H1 (cell line): ENCODE measurements at regions not wholly inside any gene's neighbourhood (a gene's known extent, or its start where the extent isn't known, plus 50 kb on each side); places are given as distances from the start of the nearest gene placed in this dataset.

Source experiments
- CTCF ChIA-PET: fragments of 300-600 bp; sonication (Branson Sonifier 250); formaldehyde crosslinking; loops from one replicate; lab custom pipeline; 2021; ENCODE audit not compliant: partially characterized antibody; lab: Charles Lee
- POLR2A ChIA-PET: fragments of 300-600 bp; sonication (Branson Sonifier 250); formaldehyde crosslinking; loops from one replicate; lab custom pipeline; 2021; ENCODE audit warnings: inconsistent platforms; ENCODE audit not compliant: partially characterized antibody; lab: Charles Lee
- DNase-seq, 2 experiments: peaks; one replicate each; pipeline versions ENCODE4 v3.0.0 to v3.0.0-alpha.2; 2010 to 2022; ENCODE audit warnings: low spot score in 2 of 2, low read depth in 1 of 2, mixed read lengths in 1 of 2
- FAIRE-seq: peaks from 2 replicates; lab custom pipeline; 2011; peaks lifted over from hg19 to GRCh38; lab: Jason Lieb, UNC
- H2AFZ ChIP-seq: 2 replicates; pipeline ENCODE4 v1.8.1; 2012; ENCODE audit warnings: low read length, inconsistent platforms
- H2AK5ac ChIP-seq: 2 replicates; pipeline ENCODE4 v1.6.1; 2013; ENCODE audit warnings: low read depth, low read length
- H2BK120ac ChIP-seq: replicated peaks from 2 replicates; pipeline ENCODE3; 2013; ENCODE audit warnings: low read depth, low read length, inconsistent platforms
- H2BK12ac ChIP-seq: 2 replicates; pipeline ENCODE4 v1.6.1; 2013; ENCODE audit warnings: low read depth, low read length
- H2BK15ac ChIP-seq: 2 replicates; pipeline ENCODE4 v1.6.1; 2013; ENCODE audit warnings: low read length
- H2BK20ac ChIP-seq: 2 replicates; pipeline ENCODE4 v1.6.1; 2013; ENCODE audit warnings: low read length
- H2BK5ac ChIP-seq: 2 replicates; pipeline ENCODE4 v1.6.1; 2013; ENCODE audit warnings: low read depth, low read length
- H3K14ac ChIP-seq: 2 replicates; pipeline ENCODE4 v1.6.1; 2013; ENCODE audit warnings: inconsistent platforms; ENCODE audit not compliant: insufficient read length
- H3K18ac ChIP-seq: 2 replicates; pipeline ENCODE4 v1.6.1; 2013; ENCODE audit warnings: low read length; ENCODE audit errors: extremely low read depth
- H3K23ac ChIP-seq: 2 replicates; pipeline ENCODE4 v1.6.1; 2013; ENCODE audit warnings: inconsistent platforms; ENCODE audit not compliant: insufficient read length
- H3K23me2 ChIP-seq: 2 replicates; pipeline ENCODE4 v1.6.1; 2013; ENCODE audit warnings: low read depth, low read length
- H3K27ac ChIP-seq: 2 replicates; pipeline ENCODE4 v1.6.1; 2011; ENCODE audit warnings: low read depth, low read length, inconsistent platforms
- H3K27me3 ChIP-seq, 4 experiments: replicated peaks in 1 of 4; 1 replicate in 1 of 4; 2 replicates in 3 of 4; pipeline versions ENCODE4 v1.6.1 to v1.8.1; 2011 to 2013; ENCODE audit warnings: low read length in 3 of 4, mild to moderate bottlenecking in 3 of 4, inconsistent platforms in 2 of 4, mixed read lengths in 2 of 4, moderate library complexity in 1 of 4; ENCODE audit not compliant: control insufficient read depth in 3 of 4, insufficient read depth in 3 of 4; ENCODE audit errors: extremely low read depth in 1 of 4
- H3K36me3 ChIP-seq, 4 experiments: 2 replicates each; pipeline versions ENCODE4 v1.6.1 to v1.8.1; 2011 to 2013; ENCODE audit warnings: mild to moderate bottlenecking in 4 of 4, low read length in 3 of 4, moderate library complexity in 2 of 4, control low read depth in 1 of 4, inconsistent platforms in 1 of 4; ENCODE audit not compliant: insufficient read depth in 4 of 4, control insufficient read depth in 2 of 4
- H3K4ac ChIP-seq: replicated peaks from 2 replicates; pipeline ENCODE3; 2013; ENCODE audit warnings: low read length, low read depth, mixed read lengths, inconsistent platforms; ENCODE audit not compliant: insufficient read length
- H3K4me1 ChIP-seq, 4 experiments: replicated peaks in 1 of 4; 1 replicate in 1 of 4; 2 replicates in 3 of 4; pipeline versions ENCODE4 v1.6.1 to v1.8.1; 2011 to 2013; ENCODE audit warnings: low read length in 3 of 4, inconsistent platforms in 2 of 4, mixed read lengths in 1 of 4; ENCODE audit not compliant: insufficient read depth in 4 of 4, control insufficient read depth in 3 of 4
- H3K4me2 ChIP-seq, 2 experiments: 2 replicates each; pipeline versions ENCODE4 v1.6.1 to v1.8.1; 2011 to 2013; ENCODE audit warnings: low read depth in 2 of 2, low read length in 2 of 2, control low read depth in 1 of 2, inconsistent platforms in 1 of 2, mild to moderate bottlenecking in 1 of 2; ENCODE audit not compliant: insufficient read depth in 1 of 2
- H3K4me3 ChIP-seq, 4 experiments: fragments of 200-600, 300-600 bp in 1 of 4; sonication (generic), shearing (Covaris generic), sonication (Bioruptor Twin) in 1 of 4; 2 replicates each; pipeline versions ENCODE4 v1.5.1 to v1.8.1; 2011 to 2016; ENCODE audit warnings: low read length in 4 of 4, low read depth in 3 of 4, control low read depth in 2 of 4, inconsistent platforms in 2 of 4, mild to moderate bottlenecking in 2 of 4, mixed read lengths in 1 of 4, moderate library complexity in 1 of 4; ENCODE audit not compliant: insufficient read depth in 2 of 4; ENCODE audit errors: extremely low read depth in 1 of 4
- H3K56ac ChIP-seq: replicated peaks from 2 replicates; pipeline ENCODE3; 2013; ENCODE audit warnings: low read depth, mild to moderate bottlenecking, mixed read lengths, low read length, inconsistent platforms; ENCODE audit not compliant: insufficient read length
- H3K79me1 ChIP-seq: 2 replicates; pipeline ENCODE4 v1.6.1; 2013; ENCODE audit warnings: low read depth, low read length, control low read depth
- H3K79me2 ChIP-seq, 2 experiments: 2 replicates each; pipeline versions ENCODE4 v1.6.1 to v1.8.1; 2012 to 2013; ENCODE audit warnings: low read length in 2 of 2, mild to moderate bottlenecking in 2 of 2, inconsistent platforms in 1 of 2; ENCODE audit not compliant: insufficient read depth in 2 of 2, control insufficient read depth in 1 of 2
- H3K9ac ChIP-seq, 4 experiments: replicated peaks in 1 of 4; 1 replicate in 1 of 4; 2 replicates in 3 of 4; pipeline versions ENCODE4 v1.6.1 to v1.8.1; 2011 to 2013; ENCODE audit warnings: low read depth in 3 of 4, low read length in 3 of 4, control low read depth in 2 of 4, mild to moderate bottlenecking in 2 of 4, moderate library complexity in 2 of 4, inconsistent platforms in 1 of 4; ENCODE audit errors: extremely low read depth in 1 of 4
- H3K9me3 ChIP-seq, 2 experiments: 2 replicates each; pipeline versions ENCODE4 v1.6.1 to v1.8.1; 2012 to 2013; ENCODE audit warnings: mild to moderate bottlenecking in 2 of 2, moderate library complexity in 2 of 2, control low read depth in 1 of 2, inconsistent platforms in 1 of 2, low read depth in 1 of 2, low read length in 1 of 2, mixed read lengths in 1 of 2; ENCODE audit not compliant: insufficient read depth in 2 of 2
- H4K20me1 ChIP-seq, 2 experiments: replicated peaks in 1 of 2; 2 replicates each; pipeline versions ENCODE3 to v1.8.1; 2011 to 2013; ENCODE audit warnings: inconsistent platforms in 2 of 2, low read length in 2 of 2, mild to moderate bottlenecking in 1 of 2; ENCODE audit not compliant: insufficient read depth in 2 of 2, control insufficient read depth in 1 of 2
- H4K5ac ChIP-seq: 2 replicates; pipeline ENCODE4 v1.6.1; 2013; ENCODE audit warnings: low read length, low read depth, mixed read lengths, inconsistent platforms; ENCODE audit not compliant: insufficient read length
- H4K8ac ChIP-seq: 2 replicates; pipeline ENCODE4 v1.8.0; 2013; ENCODE audit warnings: mild to moderate bottlenecking, moderate library complexity, low read length, inconsistent platforms; ENCODE audit not compliant: insufficient read depth; ENCODE audit errors: extremely low read depth
- H4K91ac ChIP-seq: replicated peaks from 2 replicates; pipeline ENCODE3; 2013; ENCODE audit warnings: low read length, mixed read lengths, inconsistent platforms; ENCODE audit not compliant: insufficient read length
- RNF2 ChIP-seq: fragments of 200-900, 300-1000 bp; sonication (generic); IDR thresholded peaks from 2 replicates; pipeline ENCODE4 v1.7.1; 2016; ENCODE audit warnings: borderline replicate concordance, low read depth, mild to moderate bottlenecking, antibody characterized with exemption, low read length; ENCODE audit not compliant: poor library complexity, severe bottlenecking; ENCODE audit errors: missing control alignments
- WGBS, 2 experiments: shearing (Covaris generic) in 1 of 2; methylation state at CpG; one replicate each; pipeline versions ENCODE4 v1.1.6 to v1.1.7; 2013 to 2015; ENCODE audit warnings: low lambda C conversion rate in 2 of 2, mixed read lengths in 2 of 2, inconsistent platforms in 1 of 2, low coverage in 1 of 2, missing lambda C conversion rate in 1 of 2; ENCODE audit not compliant: insufficient replicate concordance in 2 of 2, insufficient coverage in 1 of 2, insufficient read length in 1 of 2; ENCODE audit errors: extremely low coverage in 1 of 2, missing lambda C conversion rate in 1 of 2; 5-methylcytosine and 5-hydroxymethylcytosine counted together

DNA sequence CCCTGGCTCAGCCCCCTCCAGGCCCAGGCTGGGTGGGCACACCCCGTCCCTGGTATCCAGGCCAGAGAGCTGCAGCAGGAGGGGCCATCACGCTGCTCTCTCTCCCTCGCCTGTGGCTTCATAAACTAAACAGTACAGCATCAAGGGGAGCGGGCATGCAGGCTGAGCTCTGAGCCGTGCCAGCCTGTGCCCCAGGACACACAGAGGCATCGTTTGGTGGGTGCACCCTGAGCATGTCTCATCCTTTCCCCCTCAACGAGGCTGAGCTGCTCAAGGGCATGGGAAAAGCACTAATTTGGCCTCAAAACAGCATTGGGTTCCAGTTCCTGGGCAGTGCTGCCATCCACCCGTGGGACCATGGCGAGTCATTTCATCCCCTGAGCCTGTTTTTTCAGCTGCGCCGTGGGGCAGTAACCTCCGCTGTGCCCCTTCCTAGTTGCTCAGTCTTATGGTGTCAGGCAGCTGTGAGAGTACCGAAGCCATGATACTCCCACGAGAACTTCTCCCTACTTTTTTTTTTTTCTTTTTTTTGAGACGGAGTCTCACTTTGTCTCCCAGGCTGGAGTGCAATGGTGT lies 79.6 kb downstream of the CPN2 start:
- peak overlapping the region; percentile 18; the same call in 1 of the 2 replicates for H4K8ac ChIP-seq
- no peaks in the 10 kb centered on the region for H3K79me2 ChIP-seq
- H3K4ac ChIP-seq, result peak overlapping the region; percentile 25
- no peak overlapping the region for H2AFZ ChIP-seq
- H4K20me1 ChIP-seq, result no peaks in the 10 kb centered on the region
- 0 out of 2 replicates have a peak overlapping the region, but pooled peaks have one; percentile 72 for H2BK20ac ChIP-seq
- no peaks in the 10 kb centered on the region for H3K79me1 ChIP-seq
- CTCF ChIA-PET, result interaction anchor here (0.6 to 7.5 kb wide), 22 partner anchors 8 to 484 kb away, joined by 3 to 79 read pairs (median 4); partner anchors contain the start of gene HES1
- FAIRE-seq, result no peak
- peak overlapping the region; percentile 26; the same call in 1 of the 2 replicates for H2BK5ac ChIP-seq
- H2BK15ac ChIP-seq, result peak overlapping the region; percentile 88; the same call in 1 of the 2 replicates
- peak overlapping the region; percentile 84; the same call in 1 of the 2 replicates for H2BK12ac ChIP-seq
- no peaks in the 10 kb centered on the region for H3K23me2 ChIP-seq
- no peak overlapping the region for H3K27ac ChIP-seq
- H3K18ac ChIP-seq, result no peak overlapping the region; the same call in 1 of the 2 replicates
- H3K14ac ChIP-seq, result no peak overlapping the region
- H4K91ac ChIP-seq, result peak overlapping the region; percentile 87
- H3K23ac ChIP-seq, result no peak overlapping the region
- no peaks in the 10 kb centered on the region for H3K9me3 ChIP-seq
- H3K4me1 ChIP-seq, result peaks cover 0 to 25% (median 10%) of the 10 kb centered on the region in 4 experiments; a peak in 6 of 7 replicates
- H2BK120ac ChIP-seq, result no peak overlapping the region
- H3K9ac ChIP-seq, result no peak overlapping the region
- POLR2A ChIA-PET, result interaction anchor here (1.0 to 1.2 kb wide), 3 partner anchors 26 to 412 kb away, joined by 4 read pairs; no protein-coding TSS in a partner anchor
- H2AK5ac ChIP-seq, result peak overlapping the region; percentile 60; the same call in 1 of the 2 replicates
- no peak overlapping the region for H4K5ac ChIP-seq
- 93% methylated on average over 15 of the region's 15 CpGs; no CpG with 5 or more reads in 1 of the 2 experiments for WGBS, 2 experiments
- no peak overlapping the region for H3K4me3 ChIP-seq
- DNase-seq, result no peak
- H3K27me3 ChIP-seq, result peaks cover 0 to 4% (median 1%) of the 10 kb centered on the region in 4 experiments; a peak in 3 of 7 replicates
- H3K36me3 ChIP-seq, result no peaks in the 10 kb centered on the region
- H3K56ac ChIP-seq, result no peak overlapping the region
- H3K4me2 ChIP-seq, result no peak overlapping the region
- no peak for TF ChIP-seq RNF2
